ENCODE measurements at regions not wholly inside any gene's neighbourhood (a gene's known extent, or its start where the extent isn't known, plus 50 kb on each side); places are given as distances from the start of the nearest gene placed in this dataset.
"Not testable (repeated sequence)": the region's sequence is repeated elsewhere in the genome, so short reads cannot be mapped to it uniquely, and the experiment has no call there.

DNA sequence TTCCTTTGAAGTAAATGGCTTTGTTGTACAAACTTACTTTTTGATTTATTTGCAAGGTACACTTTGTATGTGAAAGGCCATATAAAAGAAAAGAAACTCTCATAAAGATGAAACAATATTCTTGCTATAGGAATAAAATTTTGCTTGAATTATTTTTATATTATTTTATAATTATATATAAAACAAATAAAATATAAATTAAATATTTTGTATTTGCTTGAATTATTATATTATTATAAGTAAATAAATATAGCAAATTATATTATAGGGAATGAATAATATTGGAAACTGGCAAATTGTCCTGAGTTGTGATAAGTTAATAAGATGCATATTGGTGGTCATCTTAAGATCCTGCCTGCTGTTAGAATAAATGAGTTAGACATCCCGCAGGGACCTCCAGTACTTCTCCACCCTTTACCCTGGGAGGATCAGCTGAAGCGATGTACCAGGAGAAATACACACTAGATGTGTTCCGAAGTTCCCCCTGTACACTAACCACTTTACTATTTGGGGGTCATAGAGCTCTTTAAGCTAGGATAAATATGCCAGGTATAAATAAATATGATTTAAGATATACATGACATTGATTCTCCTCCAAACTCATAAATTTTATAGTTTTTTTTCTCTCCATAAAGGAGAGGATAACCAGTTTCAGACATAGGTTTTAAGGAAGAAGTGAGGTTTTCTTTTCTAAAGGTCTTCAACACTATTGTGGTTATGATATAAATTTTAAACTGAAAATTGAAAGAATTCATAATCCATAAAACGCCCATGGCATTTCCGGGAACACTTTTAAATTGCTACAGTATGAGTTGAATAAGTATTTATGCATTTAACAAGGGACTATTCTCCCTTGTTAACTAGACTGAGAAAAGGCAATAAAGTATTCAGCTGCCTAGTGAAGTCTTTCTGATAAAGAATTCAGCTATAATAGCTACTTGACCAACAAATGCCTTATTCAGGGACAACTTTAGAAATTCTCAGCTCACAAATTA is 486.3 kb upstream of the MARCKS start:
- DNase-seq (ENCODE audit: low read depth), result no peak

- not testable (repeated sequence) for DNase-seq (ENCODE audit: low read depth)
These were observed 481.7 kb upstream of the MARCKS start for GRCh38 chr6:113375466-113375865.

DNA sequence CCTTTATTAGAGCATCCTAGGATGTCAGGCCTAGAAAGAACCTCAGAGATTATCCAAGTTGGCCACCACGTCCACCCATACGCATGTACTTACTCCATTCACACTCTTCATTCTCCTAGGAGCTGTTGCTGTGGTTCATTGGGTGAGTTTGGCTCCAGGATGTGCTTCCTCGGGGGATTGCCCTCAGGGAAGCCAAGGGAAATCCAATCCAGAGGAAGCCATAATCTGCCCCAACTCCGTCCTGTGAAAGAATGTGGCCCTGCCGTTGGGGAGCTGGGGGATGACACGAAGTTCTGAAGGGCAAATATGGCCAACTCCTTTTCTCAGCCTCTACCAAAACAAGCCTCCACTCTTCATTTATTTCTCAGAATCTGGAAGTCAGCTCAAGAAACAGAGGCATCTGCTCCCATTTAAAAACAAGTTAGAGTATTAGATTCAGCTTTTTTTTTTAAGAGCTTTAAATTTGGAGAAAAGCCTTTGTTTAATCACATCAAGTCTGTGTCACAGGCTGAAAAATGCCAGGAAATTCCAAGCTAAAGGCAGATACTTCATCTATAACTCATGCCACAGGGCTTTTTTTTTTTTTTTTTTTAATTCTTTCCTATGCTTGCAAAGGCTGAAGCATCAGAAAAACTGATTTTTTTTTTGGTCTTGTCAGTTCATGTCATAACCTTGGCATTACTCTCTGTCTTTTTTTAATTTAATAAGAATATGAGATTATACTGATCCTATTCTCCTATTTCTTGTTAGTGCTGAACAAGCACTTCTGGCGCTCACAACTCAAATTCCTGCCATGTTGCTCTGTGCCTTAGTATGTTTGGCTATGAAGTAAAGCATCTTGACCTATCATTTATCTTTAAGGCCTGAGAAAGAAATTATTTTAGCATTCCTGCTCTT is 480.9 kb upstream of the MARCKS start:
- DNase-seq (ENCODE audit: low read depth), result peak; percentile 82

- DNase-seq (ENCODE audit: low read depth), result no peak
These were observed 480.3 kb upstream of the MARCKS start for GRCh38 chr6:113376847-113377165.

- DNase-seq (ENCODE audit: low read depth), result no peak
These were observed 479.7 kb upstream of the MARCKS start for GRCh38 chr6:113377362-113377942.

DNA sequence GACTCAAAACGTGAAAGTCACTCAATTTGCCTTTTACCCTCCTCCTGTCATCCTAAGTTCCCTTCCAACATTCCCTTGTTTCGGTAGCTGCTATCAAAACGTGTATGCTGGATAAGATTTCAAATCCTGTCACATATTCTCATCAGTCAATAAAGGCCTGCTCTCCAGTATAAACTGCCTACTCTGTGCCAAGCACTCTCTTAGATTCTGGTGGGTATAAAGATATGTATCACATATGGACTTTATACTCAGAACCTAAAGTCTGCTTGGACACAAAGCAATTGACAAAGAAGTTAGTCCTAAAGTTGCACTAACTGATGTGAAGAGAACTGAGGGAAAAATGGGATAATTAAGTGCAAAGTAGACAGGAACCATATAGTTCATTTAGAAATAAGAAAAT is 476.6 kb upstream of the MARCKS start:
- no peak for DNase-seq (ENCODE audit: low read depth)

DNA sequence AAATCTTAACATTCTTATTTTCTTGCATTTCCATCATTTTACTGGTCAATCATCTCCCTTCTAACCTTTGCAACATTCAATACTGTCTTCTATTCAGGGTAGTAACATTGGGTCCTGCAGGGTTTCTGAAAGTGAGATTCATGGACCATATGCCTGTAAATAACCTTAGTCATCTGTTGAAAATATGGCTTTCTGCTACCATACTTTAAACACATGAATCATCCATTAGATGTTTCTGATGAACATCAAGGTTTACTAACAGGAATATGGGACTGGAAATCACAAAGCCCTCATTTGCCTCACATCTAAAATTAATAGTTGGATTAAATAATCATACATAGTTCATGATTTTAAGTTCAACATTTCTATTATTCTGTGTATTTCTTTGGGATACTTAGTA is 475.9 kb upstream of the MARCKS start:
- no peak for DNase-seq (ENCODE audit: low read depth)

DNA sequence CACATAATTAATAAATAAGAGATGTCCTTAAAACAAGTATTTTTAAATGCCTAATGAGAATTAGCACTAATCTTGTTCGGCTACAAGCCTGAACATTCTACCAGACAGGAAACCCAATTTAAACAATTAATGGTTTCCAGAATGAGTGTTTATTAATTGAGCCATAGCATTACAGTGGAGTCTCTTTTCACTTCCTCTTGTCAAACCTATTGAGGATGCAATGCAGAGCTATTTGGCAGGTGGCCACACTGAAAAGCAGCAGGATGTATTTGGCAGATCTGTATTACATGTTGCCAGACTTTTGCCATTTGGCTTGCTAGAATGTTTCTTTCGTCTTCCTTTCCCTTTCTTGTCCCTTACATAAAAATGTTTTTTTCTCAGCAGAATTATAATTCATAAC is 475.2 kb upstream of the MARCKS start:
- no peak for DNase-seq (ENCODE audit: low read depth)

GRCh38 chr6:113383701-113384100 is 473.4 kb upstream of the MARCKS start:
- DNase-seq (ENCODE audit: low read depth), result no peak

- no peak for DNase-seq (ENCODE audit: low read depth)
These were observed 472.1 kb upstream of the MARCKS start for GRCh38 chr6:113385020-113385431.

- no peak for DNase-seq (ENCODE audit: low read depth)
These were observed 468.1 kb upstream of the MARCKS start for GRCh38 chr6:113388996-113389395.

DNA sequence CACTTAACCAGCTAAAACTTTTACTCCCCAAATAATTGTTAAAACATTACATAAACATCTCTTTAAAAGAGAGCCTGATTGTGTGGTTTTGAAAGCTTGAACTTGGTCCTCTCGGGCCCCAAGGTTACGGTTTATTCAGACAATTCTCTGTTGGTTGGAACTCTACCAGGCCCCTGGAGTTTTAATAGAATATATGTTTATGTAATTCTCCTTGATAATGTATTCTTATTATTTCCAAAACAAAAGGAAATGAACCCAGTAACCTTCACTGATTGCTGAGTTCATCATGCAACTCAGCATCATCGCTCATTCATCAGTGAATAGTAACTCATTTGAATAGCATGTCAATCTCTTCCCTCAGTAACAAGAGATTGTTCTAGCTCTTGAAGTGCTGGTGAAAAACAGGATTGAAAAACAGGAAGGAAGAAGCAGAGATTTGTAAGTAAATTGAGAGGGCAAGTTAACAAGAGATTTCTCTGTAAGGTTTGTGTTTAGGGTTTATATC is 464.5 kb upstream of the MARCKS start:
- no peak for DNase-seq (ENCODE audit: low read depth)

GRCh38 chr6:113394216-113394615 is 462.9 kb upstream of the MARCKS start:
- DNase-seq (ENCODE audit: low read depth), result no peak

DNA sequence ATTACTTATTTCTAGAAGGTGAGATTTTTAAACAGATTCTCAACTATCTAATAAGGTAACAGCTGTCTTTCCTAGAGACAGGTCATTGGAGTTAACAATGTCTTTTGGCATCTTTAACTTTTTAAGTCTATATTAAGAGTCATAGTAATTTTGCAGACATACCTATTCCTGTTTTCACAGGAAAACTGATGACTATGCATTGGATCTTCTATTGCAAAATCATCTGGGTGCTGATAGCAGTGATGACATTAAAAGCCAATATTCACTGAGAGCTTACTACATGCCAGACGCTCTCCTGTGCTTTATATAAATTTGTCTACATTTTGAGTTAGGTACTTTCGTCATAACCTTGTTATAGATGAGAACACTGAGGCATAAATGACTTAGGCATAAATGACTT is 462.4 kb upstream of the MARCKS start:
- no peak for DNase-seq (ENCODE audit: low read depth)

DNA sequence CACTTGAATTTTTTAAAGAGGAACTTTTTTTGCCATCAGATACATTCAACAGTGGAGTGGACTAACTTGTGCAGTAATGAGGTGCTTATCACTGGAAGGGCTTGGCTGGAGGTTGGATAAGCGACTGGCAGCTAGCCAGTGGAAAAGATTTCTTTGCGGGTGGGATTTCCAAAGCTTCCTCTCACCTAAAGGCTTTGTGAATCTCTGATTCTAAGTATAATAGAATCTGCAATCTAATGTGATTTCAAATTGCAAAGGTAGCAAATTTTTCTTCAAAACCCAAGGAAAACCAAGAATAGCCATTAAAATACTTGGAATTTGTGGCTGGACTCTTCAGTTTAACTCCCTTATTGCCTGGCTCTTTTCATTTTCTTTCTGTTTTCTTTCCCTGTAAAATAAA is 460.4 kb upstream of the MARCKS start:
- DNase-seq (ENCODE audit: low read depth), result no peak

DNA sequence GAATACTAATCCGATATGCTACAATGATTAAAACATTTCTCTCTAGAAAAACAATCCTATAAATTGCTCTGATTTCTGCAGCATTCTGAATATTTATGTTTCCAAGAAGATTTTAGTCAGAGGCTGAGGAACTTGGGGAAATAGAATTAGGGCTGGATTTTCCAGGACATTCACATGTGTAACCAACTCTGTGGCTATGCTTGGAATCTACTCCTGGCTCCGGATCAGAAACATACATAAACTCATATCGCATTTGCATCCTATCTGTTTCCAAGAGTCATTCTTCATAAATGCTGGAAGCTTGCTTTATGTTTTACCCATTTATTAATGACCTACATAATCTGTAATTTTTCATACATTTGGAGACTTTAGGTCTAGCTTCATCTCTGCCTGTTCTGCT is 459.9 kb upstream of the MARCKS start:
- DNase-seq (ENCODE audit: low read depth), result no peak

GRCh38 chr6:113401231-113401630 is 455.9 kb upstream of the MARCKS start:
- no peak for DNase-seq (ENCODE audit: low read depth)

DNA sequence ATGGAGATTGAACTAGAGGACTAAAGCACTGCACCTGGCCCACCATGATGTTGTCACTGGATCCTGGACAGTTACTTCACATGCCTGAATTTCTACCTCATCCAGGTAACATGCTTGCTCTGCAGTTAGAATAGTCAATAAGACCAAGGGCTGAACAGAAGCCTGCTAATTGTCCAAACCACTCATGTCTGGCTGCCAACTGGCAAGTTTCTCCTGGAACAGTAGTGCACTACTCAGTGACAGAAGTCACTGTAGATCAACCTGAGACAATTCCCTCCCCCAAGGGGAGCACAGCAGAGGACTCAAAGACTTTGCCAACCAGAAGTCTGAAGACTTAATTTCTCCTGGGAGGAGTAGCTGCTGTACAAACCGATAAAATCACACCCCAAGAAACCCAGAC is 454.6 kb upstream of the MARCKS start:
- DNase-seq (ENCODE audit: low read depth), result no peak

DNA sequence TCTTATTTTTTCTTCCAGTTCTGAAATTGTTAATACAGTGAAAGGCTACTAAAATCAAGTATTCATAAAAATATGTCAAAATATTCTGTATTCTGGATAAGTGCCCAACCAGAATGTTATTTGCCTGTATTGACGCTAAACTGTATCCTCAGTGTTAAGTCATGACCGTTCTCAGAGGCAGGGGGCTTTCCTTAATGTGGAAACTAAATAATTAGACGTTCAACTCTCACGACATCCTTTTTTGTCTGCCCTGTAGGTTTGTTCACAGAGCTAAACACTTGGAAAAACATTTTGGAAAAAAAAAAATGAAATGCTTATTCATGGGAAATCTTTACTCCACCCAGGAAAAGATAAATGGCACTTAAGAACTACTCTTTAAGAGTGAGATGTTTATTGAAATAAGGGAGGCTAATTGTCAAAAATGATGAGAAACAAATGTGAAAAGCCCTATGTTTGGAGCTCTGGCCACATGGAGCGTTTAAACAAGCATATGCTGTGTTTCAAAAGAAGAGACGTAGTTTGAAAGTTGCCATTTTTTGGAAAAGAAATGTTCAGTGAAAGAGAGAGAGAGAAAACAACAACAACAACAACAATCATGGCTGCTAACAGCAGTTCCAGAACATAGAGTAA is 453.1 kb upstream of the MARCKS start:
- no peak for DNase-seq (ENCODE audit: low read depth)

GRCh38 chr6:113405326-113406047 is 451.7 kb upstream of the MARCKS start:
- peak; percentile 58 for DNase-seq (ENCODE audit: low read depth)

DNA sequence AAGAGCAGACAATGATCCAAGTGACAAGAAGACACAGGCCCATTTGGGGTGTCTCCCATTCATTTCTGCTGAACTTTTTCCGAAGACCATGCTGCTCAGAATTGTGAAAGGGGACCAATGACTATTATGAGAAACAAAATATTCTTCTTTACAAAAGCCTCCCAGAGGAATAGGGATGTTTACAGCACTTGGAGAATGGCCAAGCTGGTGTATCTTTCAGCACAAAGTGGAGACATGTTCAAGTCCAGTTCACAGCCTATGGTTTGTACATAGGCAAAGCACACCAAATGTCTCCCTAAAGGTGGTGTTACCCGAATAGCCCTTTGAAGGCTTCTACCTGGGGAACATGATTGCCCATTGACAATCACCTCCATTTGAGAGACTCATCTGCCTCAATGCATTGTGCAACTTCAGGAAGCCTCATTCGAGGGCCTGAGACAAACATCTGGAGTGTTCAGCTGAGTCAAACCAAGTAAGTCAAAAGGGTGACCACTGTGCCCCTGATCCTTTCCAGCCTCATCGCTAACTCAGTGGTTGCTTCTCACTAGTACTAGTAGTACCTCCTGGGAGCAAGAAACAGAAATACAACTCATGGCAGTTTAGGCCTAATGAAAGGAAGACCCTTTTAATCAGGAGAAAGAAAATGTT is 451.0 kb upstream of the MARCKS start:
- no peak for DNase-seq (ENCODE audit: low read depth)

All from GM04504 (cell line).